ENCODE measurements at regions not wholly inside any gene's neighbourhood (a gene's known extent, or its start where the extent isn't known, plus 50 kb on each side); places are given as distances from the start of the nearest gene placed in this dataset.

- TF ChIP-seq CTCF (conservative IDR thresholded peaks at IDR 0.05) (no peak), ZFX (IDR thresholded peaks at IDR 0.05) (no peak)
- no peak overlapping the region for H3K27ac ChIP-seq
Measured at GRCh38 chr5:39543335-39543734, 118.6 kb upstream of the DAB2 start.

- no peak for TF ChIP-seq ZFX (IDR thresholded peaks at IDR 0.05)
- TF ChIP-seq CTCF (conservative IDR thresholded peaks at IDR 0.05): no peak
- H3K27ac ChIP-seq: no peak overlapping the region
Measured at GRCh38 chr5:39542511-39543285, 117.9 kb upstream of the DAB2 start.

- no peak overlapping the region for H3K27ac ChIP-seq
- no peak for TF ChIP-seq CTCF (conservative IDR thresholded peaks at IDR 0.05)
- no peak for TF ChIP-seq ZFX (IDR thresholded peaks at IDR 0.05)
Measured at GRCh38 chr5:39541920-39542319, 117.1 kb upstream of the DAB2 start.

GRCh38 chr5:39539470-39539869, 114.7 kb upstream of the DAB2 start:
- no peak overlapping the region for H3K27ac ChIP-seq
- TF ChIP-seq CTCF (conservative IDR thresholded peaks at IDR 0.05) (no peak), ZFX (IDR thresholded peaks at IDR 0.05) (no peak)

GRCh38 chr5:39534690-39535089, 109.9 kb upstream of the DAB2 start:
- TF ChIP-seq CTCF (conservative IDR thresholded peaks at IDR 0.05) (no peak), ZFX (IDR thresholded peaks at IDR 0.05) (no peak)

GRCh38 chr5:39533749-39534148, 109.0 kb upstream of the DAB2 start:
- no peak overlapping the region for H3K27ac ChIP-seq
- TF ChIP-seq CTCF (conservative IDR thresholded peaks at IDR 0.05): no peak
- TF ChIP-seq ZFX (IDR thresholded peaks at IDR 0.05): no peak

More at GRCh38 chr5:39534690-39535089, 109.9 kb upstream of the DAB2 start:
- H3K27ac ChIP-seq: no peak overlapping the region

- TF ChIP-seq CTCF (conservative IDR thresholded peaks at IDR 0.05) (no peak), ZFX (IDR thresholded peaks at IDR 0.05) (no peak)
- no peak overlapping the region for H3K27ac ChIP-seq
Measured at GRCh38 chr5:39532511-39532910, 107.7 kb upstream of the DAB2 start.
